ENCODE measurements at regions not wholly inside any gene's neighbourhood (a gene's known extent, or its start where the extent isn't known, plus 50 kb on each side); places are given as distances from the start of the nearest gene placed in this dataset.
"Not testable (repeated sequence)": the region's sequence is repeated elsewhere in the genome, so short reads cannot be mapped to it uniquely, and the experiment has no call there.

- DNase-seq (ENCODE audit: low spot score) = no peak
Observed at GRCh38 chr7:22066522-22066921, 120.8 kb upstream of the CDCA7L start.

GRCh38 chr7:22064816-22065215, 119.1 kb upstream of the CDCA7L start:
- no peak for DNase-seq (ENCODE audit: low spot score)

- no peak for DNase-seq (ENCODE audit: low spot score)
Observed at GRCh38 chr7:22061775-22062174, 116.1 kb upstream of the CDCA7L start.

- no peak for DNase-seq (ENCODE audit: low spot score)
Observed at GRCh38 chr7:22060863-22061262, 115.2 kb upstream of the CDCA7L start.

GRCh38 chr7:22060197-22060596, 114.5 kb upstream of the CDCA7L start:
- DNase-seq (ENCODE audit: low spot score) = no peak

GRCh38 chr7:22055226-22055625, 109.5 kb upstream of the CDCA7L start:
- no peak for DNase-seq (ENCODE audit: low spot score)

GRCh38 chr7:22052674-22053365, 107.1 kb upstream of the CDCA7L start:
- no peak for DNase-seq (ENCODE audit: low spot score)

- no peak for DNase-seq (ENCODE audit: low spot score)
Observed at GRCh38 chr7:22051886-22052673, 106.4 kb upstream of the CDCA7L start.

- no peak for DNase-seq (ENCODE audit: low spot score)
Observed at GRCh38 chr7:22049766-22050500, 104.2 kb upstream of the CDCA7L start.

- DNase-seq (ENCODE audit: low spot score) = no peak
Observed at GRCh38 chr7:22043367-22043766, 97.7 kb upstream of the CDCA7L start.

GRCh38 chr7:22040923-22041595, 95.4 kb upstream of the CDCA7L start:
- DNase-seq (ENCODE audit: low spot score) = no peak

GRCh38 chr7:22039670-22040069, 94.0 kb upstream of the CDCA7L start:
- DNase-seq (ENCODE audit: low spot score) = no peak

- DNase-seq (ENCODE audit: low spot score) = not testable (repeated sequence)
Observed at GRCh38 chr7:22032356-22032755, 86.7 kb upstream of the CDCA7L start.

GRCh38 chr7:22028656-22029055, 83.0 kb upstream of the CDCA7L start:
- not testable (repeated sequence) for DNase-seq (ENCODE audit: low spot score)

- no peak for DNase-seq (ENCODE audit: low spot score)
Observed at GRCh38 chr7:22027475-22027874, 81.8 kb upstream of the CDCA7L start.

- no peak for DNase-seq (ENCODE audit: low spot score)
Observed at GRCh38 chr7:22025983-22026382, 80.3 kb upstream of the CDCA7L start.

- no peak for DNase-seq (ENCODE audit: low spot score)
Observed at GRCh38 chr7:22025075-22025474, 79.4 kb upstream of the CDCA7L start.

- DNase-seq (ENCODE audit: low spot score) = no peak
Observed at GRCh38 chr7:22019931-22020330, 74.2 kb upstream of the CDCA7L start.

- DNase-seq (ENCODE audit: low spot score) = peak; percentile 56
Observed at GRCh38 chr7:22016507-22016906, 70.8 kb upstream of the CDCA7L start.

- DNase-seq (ENCODE audit: low spot score) = no peak
Observed at GRCh38 chr7:22013711-22014110, 68.0 kb upstream of the CDCA7L start.

- DNase-seq (ENCODE audit: low spot score) = no peak
Observed at GRCh38 chr7:22008683-22009082, 63.0 kb upstream of the CDCA7L start.

GRCh38 chr7:22008087-22008486, 62.4 kb upstream of the CDCA7L start:
- no peak for DNase-seq (ENCODE audit: low spot score)

Measured in D341Med (cell line).